ENCODE measurements at regions not wholly inside any gene's neighbourhood (a gene's known extent, or its start where the extent isn't known, plus 50 kb on each side); places are given as distances from the start of the nearest gene placed in this dataset.

- TF ChIP-seq POLR2A (IDR thresholded peaks at IDR 0.05; ENCODE audit: low read length) = no peak
- no peak for TF ChIP-seq GATA1 (IDR thresholded peaks at IDR 0.05; ENCODE audit: low read depth, low read length)
Observed at GRCh38 chr2:166610913-166611305, 116.9 kb upstream of the SCN7A start.
